GM18505 (cell line): ENCODE measurements at regions not wholly inside any gene's neighbourhood (a gene's known extent, or its start where the extent isn't known, plus 50 kb on each side); places are given as distances from the start of the nearest gene placed in this dataset.

Experiments
- ATAC-seq: cut with Tn5 transposase; IDR thresholded peaks from one replicate; pipeline ENCODE4 v1.9.1; 2021; ENCODE audit not compliant: unreplicated experiment
- POLR2A ChIP-seq: IDR thresholded peaks from 4 replicates; pipeline ENCODE4 v1.6.1; 2011; ENCODE audit warnings: borderline replicate concordance; ENCODE audit not compliant: insufficient read depth, insufficient read length; ENCODE audit errors: extremely low read depth

- no peak for ATAC-seq
- no peak for TF ChIP-seq POLR2A
These were observed 365.5 kb downstream of the THBS2 start for GRCh38 chr6:168888102-168888501.

GRCh38 chr6:168887621-168888020 is 366.0 kb downstream of the THBS2 start:
- TF ChIP-seq POLR2A = no peak

GRCh38 chr6:168886964-168887363 is 366.7 kb downstream of the THBS2 start:
- TF ChIP-seq POLR2A = no peak
- ATAC-seq = no peak

More at GRCh38 chr6:168887621-168888020, 366.0 kb downstream of the THBS2 start:
- ATAC-seq = no peak

GRCh38 chr6:168885751-168886742 is 367.6 kb downstream of the THBS2 start:
- TF ChIP-seq POLR2A = no peak
- no peak for ATAC-seq

GRCh38 chr6:168885196-168885595 is 368.4 kb downstream of the THBS2 start:
- no peak for ATAC-seq
- no peak for TF ChIP-seq POLR2A

- peak; percentile 80 for ATAC-seq
- TF ChIP-seq POLR2A = no peak
These were observed 369.0 kb downstream of the THBS2 start for GRCh38 chr6:168884646-168885086.

- no peak for TF ChIP-seq POLR2A
- ATAC-seq = peak; percentile 12
These were observed 369.5 kb downstream of the THBS2 start for GRCh38 chr6:168884050-168884645.

GRCh38 chr6:168883410-168884049 is 370.1 kb downstream of the THBS2 start:
- TF ChIP-seq POLR2A = no peak

GRCh38 chr6:168880271-168880670 is 373.4 kb downstream of the THBS2 start:
- no peak for ATAC-seq
- no peak for TF ChIP-seq POLR2A

More at GRCh38 chr6:168883410-168884049, 370.1 kb downstream of the THBS2 start:
- ATAC-seq = no peak

- TF ChIP-seq POLR2A = no peak
- ATAC-seq = no peak
These were observed 375.8 kb downstream of the THBS2 start for GRCh38 chr6:168877821-168878282.

- TF ChIP-seq POLR2A = no peak
- ATAC-seq = no peak
These were observed 376.7 kb downstream of the THBS2 start for GRCh38 chr6:168876956-168877355.

GRCh38 chr6:168875811-168876576 is 377.7 kb downstream of the THBS2 start:
- no peak for ATAC-seq
- TF ChIP-seq POLR2A = no peak
